BJ (cell line): ENCODE measurements at regions not wholly inside any gene's neighbourhood (a gene's known extent, or its start where the extent isn't known, plus 50 kb on each side); places are given as distances from the start of the nearest gene placed in this dataset.
"Not testable (repeated sequence)": the region's sequence is repeated elsewhere in the genome, so short reads cannot be mapped to it uniquely, and the experiment has no call there.

Experiments used
- CTCF ChIA-PET: fragments of 350-600 bp; formaldehyde crosslinking; extraction: SDS; loops from one replicate; lab custom pipeline; 2021; ENCODE audit warnings: antibody characterized with exemption, inconsistent platforms; lab: Yijun Ruan, JAX
- POLR2A ChIA-PET: fragments of 300-600 bp; sonication (Branson Sonifier 250); formaldehyde crosslinking; extraction: SDS; loops from one replicate; lab custom pipeline; 2021; ENCODE audit warnings: antibody characterized with exemption; lab: Charles Lee
- DNase-seq: peaks from one replicate; pipeline ENCODE4 v3.0.0-alpha.2; 2011; ENCODE audit warnings: low read depth
- H3K27me3 ChIP-seq: 2 replicates; pipeline ENCODE4 v1.6.0; 2011; ENCODE audit warnings: low read length; ENCODE audit not compliant: control insufficient read depth, insufficient read depth
- H3K36me3 ChIP-seq: 2 replicates; pipeline ENCODE4 v1.5.1; 2011; ENCODE audit warnings: low read length; ENCODE audit not compliant: control insufficient read depth, insufficient read depth
- H3K4me3 ChIP-seq: 2 replicates; pipeline ENCODE4 v1.5.1; 2011; ENCODE audit warnings: low read depth, mild to moderate bottlenecking, control low read depth, low read length
- TF ChIP-seq, protein P1 (sequence below): IDR thresholded peaks from 2 replicates; pipeline ENCODE4 v1.5.1; 2011; ENCODE audit warnings: low read depth, mild to moderate bottlenecking, control low read depth, inconsistent platforms, low read length, moderate library complexity; ENCODE audit not compliant: insufficient read depth

DNA sequence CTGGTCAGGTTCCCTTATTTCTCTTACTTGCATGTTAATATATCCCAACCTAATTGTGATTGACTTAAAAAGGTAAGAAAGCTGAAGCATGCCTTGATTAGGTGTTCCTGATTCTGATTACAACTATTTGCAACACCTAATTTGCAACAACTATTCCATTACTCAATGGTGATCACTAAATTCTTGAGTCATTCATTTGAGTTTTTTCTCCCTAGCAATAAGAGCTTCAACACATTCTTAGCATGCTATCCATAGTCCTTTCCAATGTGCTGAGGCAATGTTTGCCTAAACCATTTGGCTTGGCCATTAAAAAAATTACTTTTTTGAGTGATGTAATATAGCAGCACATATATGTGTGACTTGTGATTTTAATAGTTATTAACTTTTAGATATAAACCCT, 851.4 kb downstream of the TRAM1L1 start:
- DNase-seq: no peak
- ChIA-PET CTCF (no interaction called here), POLR2A (no interaction called here)

DNA sequence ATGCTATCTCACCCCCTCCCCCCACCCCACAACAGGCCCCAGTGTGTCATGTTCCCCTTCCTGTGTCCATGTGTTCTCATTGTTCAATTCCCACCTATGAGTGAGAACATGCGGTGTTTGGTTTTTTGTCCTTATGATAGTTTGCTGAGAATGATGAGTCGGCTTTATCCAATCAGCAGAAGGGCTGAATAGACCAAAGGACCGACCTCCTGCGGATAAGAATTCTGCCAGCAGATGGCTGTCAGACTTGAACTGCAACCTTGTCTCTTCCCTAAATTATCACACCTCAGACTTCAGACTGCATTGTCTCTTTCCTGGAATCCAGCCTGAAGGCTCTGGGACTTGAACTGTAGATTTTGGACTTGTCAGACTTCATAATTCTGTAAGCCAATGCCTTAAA, 853.4 kb downstream of the TRAM1L1 start:
- CTCF ChIA-PET, H3K36me3 ChIP-seq, DNase-seq, H3K4me3 ChIP-seq, POLR2A ChIA-PET, H3K27me3 ChIP-seq: not testable (repeated sequence)

More for the DNA sequence above, 851.4 kb downstream of the TRAM1L1 start:
- no peaks in the 10 kb centered on the region for H3K36me3 ChIP-seq
- no peaks in the 10 kb centered on the region for H3K27me3 ChIP-seq
- H3K4me3 ChIP-seq: no peak overlapping the region
- TF ChIP-seq, protein P1, sequence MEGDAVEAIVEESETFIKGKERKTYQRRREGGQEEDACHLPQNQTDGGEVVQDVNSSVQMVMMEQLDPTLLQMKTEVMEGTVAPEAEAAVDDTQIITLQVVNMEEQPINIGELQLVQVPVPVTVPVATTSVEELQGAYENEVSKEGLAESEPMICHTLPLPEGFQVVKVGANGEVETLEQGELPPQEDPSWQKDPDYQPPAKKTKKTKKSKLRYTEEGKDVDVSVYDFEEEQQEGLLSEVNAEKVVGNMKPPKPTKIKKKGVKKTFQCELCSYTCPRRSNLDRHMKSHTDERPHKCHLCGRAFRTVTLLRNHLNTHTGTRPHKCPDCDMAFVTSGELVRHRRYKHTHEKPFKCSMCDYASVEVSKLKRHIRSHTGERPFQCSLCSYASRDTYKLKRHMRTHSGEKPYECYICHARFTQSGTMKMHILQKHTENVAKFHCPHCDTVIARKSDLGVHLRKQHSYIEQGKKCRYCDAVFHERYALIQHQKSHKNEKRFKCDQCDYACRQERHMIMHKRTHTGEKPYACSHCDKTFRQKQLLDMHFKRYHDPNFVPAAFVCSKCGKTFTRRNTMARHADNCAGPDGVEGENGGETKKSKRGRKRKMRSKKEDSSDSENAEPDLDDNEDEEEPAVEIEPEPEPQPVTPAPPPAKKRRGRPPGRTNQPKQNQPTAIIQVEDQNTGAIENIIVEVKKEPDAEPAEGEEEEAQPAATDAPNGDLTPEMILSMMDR: no peak

DNA sequence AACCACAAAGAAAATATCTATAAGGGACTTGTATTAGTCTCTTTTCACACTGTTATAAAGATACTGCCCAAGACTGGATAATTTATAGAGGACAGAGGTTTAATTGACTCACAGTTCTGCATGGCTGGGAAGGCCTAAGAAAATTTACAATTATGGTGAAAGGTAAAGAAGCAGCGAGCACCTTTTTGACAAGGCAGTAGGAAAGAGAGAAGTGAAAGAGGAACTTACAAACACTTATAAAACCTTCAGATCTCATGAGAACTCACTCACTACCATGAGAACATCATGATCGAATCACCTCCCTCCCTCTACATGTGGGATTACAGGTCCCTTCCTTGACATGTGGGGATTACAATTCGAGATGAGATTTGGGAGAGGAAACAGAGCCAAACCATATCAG, 856.0 kb downstream of the TRAM1L1 start:
- no peak for DNase-seq
- ChIA-PET CTCF (no interaction called here), POLR2A (no interaction called here)
- TF ChIP-seq, protein P1: no peak
- Histone ChIP-seq H3K27me3 (no peaks in the 10 kb centered on the region), H3K36me3 (no peaks in the 10 kb centered on the region), H3K4me3 (no peak overlapping the region)

DNA sequence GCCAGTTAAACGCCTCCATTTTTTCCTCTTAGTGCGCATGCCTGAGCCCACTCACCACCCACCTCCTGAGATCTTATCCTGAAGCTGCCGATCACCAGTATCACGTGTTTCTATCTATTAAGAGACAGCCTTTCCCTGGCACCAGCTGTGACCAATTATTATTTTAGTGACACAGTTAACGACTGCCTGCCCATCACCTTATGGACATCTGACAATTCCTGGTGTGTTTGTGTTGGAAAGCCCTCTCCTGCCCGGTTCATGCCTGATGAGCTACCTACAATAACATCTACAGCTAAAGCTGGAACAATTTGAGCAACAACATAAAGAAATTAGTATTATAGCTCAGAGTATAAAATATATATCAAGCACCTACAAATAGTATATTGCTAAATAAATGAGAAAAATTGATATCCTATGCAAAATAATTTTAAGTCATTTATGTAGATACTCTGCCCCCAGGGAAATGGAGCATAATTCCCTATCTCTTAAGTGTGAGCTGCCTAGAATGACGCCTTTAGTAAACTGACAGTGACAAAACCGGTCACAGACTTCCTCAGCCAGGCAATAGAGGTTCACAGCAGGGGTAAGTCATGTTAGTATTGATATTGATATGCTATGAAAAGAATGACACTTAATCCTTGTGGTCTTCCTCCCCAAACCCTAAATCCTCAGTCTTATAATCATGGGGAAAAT, 862.2 kb downstream of the TRAM1L1 start:
- POLR2A ChIA-PET: no interaction called here

DNA sequence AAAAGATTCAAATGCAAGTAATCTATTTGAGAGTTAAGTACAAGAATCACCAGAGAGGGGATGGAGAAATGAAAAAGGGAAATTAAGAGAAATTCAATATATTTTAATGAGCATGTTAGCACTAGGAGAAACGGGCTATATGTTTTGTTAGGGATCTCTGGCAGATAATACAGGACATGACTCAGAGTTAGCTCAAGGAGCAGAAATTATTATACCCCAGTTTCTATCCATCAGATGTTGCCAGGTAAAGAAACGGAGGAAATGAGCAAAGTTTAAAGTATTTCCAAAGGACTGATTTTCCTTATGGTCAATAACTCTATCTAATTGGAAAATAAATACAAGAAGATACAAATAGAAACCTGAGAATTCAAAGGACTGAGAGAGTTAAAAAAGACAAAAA, 867.6 kb downstream of the TRAM1L1 start:
- CTCF ChIA-PET: no interaction called here

More for the DNA sequence above, 862.2 kb downstream of the TRAM1L1 start:
- no peak overlapping the region for H3K4me3 ChIP-seq
- CTCF ChIA-PET: interaction anchor here (0.5 kb wide), 1 partner anchor 877 kb away, joined by 5 read pairs; no protein-coding TSS in a partner anchor
- H3K36me3 ChIP-seq: no peaks in the 10 kb centered on the region
- TF ChIP-seq, protein P1: no peak
- H3K27me3 ChIP-seq: no peaks in the 10 kb centered on the region
- no peak for DNase-seq

More for the DNA sequence above, 867.6 kb downstream of the TRAM1L1 start:
- no peaks in the 10 kb centered on the region for H3K36me3 ChIP-seq
- H3K27me3 ChIP-seq: no peaks in the 10 kb centered on the region
- no peak for DNase-seq
- no peak overlapping the region for H3K4me3 ChIP-seq
- POLR2A ChIA-PET: no interaction called here
- TF ChIP-seq, protein P1: no peak
